ENCODE measurements at regions not wholly inside any gene's neighbourhood (a gene's known extent, or its start where the extent isn't known, plus 50 kb on each side); places are given as distances from the start of the nearest gene placed in this dataset.

- Histone ChIP-seq H3K79me1 (ENCODE audit: low read depth, low read length) (no peaks in the 10 kb centered on the region), H3K14ac (ENCODE audit: insufficient read length) (no peak overlapping the region), H2BK120ac (replicated peaks; ENCODE audit: low read depth, low read length) (no peak overlapping the region), H2BK20ac (ENCODE audit: low read length) (no peak overlapping the region), H3K9ac (replicated peaks in 1 of 4; ENCODE audit: extremely low read depth in 1 of 4, low read depth in 3 of 4, low read length in 3 of 4) (no peak overlapping the region), H4K20me1 (replicated peaks in 1 of 2; ENCODE audit: control insufficient read depth in 1 of 2, insufficient read depth in 2 of 2, low read length in 2 of 2) (no peaks in the 10 kb centered on the region), H2BK15ac (ENCODE audit: low read length) (no peak overlapping the region), H3K23ac (ENCODE audit: insufficient read length) (no peak overlapping the region), H3K23me2 (ENCODE audit: low read depth, low read length) (no peaks in the 10 kb centered on the region; the same call in 1 of the 2 replicates), H2BK5ac (ENCODE audit: low read depth, low read length) (no peak overlapping the region), H3K36me3 (ENCODE audit: control insufficient read depth in 2 of 4, insufficient read depth in 4 of 4, low read length in 3 of 4) (no peaks in the 10 kb centered on the region), H3K4me3 (ENCODE audit: extremely low read depth in 1 of 4, insufficient read depth in 2 of 4, low read depth in 3 of 4, low read length in 4 of 4) (no peak overlapping the region), H2AFZ (ENCODE audit: low read length) (no peak overlapping the region), H4K91ac (replicated peaks; ENCODE audit: insufficient read length, low read length) (no peak overlapping the region), H3K27ac (ENCODE audit: low read depth, low read length) (no peak overlapping the region), H3K9me3 (ENCODE audit: insufficient read depth in 2 of 2, low read depth in 1 of 2, low read length in 1 of 2) (no peaks in the 10 kb centered on the region), H4K5ac (ENCODE audit: insufficient read length, low read depth, low read length) (no peak overlapping the region), H3K18ac (ENCODE audit: extremely low read depth, low read length) (no peak overlapping the region), H3K79me2 (ENCODE audit: control insufficient read depth in 1 of 2, insufficient read depth in 2 of 2, low read length in 2 of 2) (no peaks in the 10 kb centered on the region), H3K4me2 (ENCODE audit: insufficient read depth in 1 of 2, low read depth in 2 of 2, low read length in 2 of 2) (no peak overlapping the region), H3K56ac (replicated peaks; ENCODE audit: insufficient read length, low read depth, low read length) (no peak overlapping the region), H3K4ac (replicated peaks; ENCODE audit: insufficient read length, low read depth, low read length) (no peak overlapping the region), H2BK12ac (ENCODE audit: low read depth, low read length) (no peak overlapping the region), H3K4me1 (replicated peaks in 1 of 4; ENCODE audit: control insufficient read depth in 3 of 4, insufficient read depth in 4 of 4, low read length in 3 of 4) (no peaks in the 10 kb centered on the region), H2AK5ac (ENCODE audit: low read depth, low read length) (no peak overlapping the region), H3K27me3 (replicated peaks in 1 of 4; ENCODE audit: control insufficient read depth in 3 of 4, extremely low read depth in 1 of 4, insufficient read depth in 3 of 4, low read length in 3 of 4) (no peaks in the 10 kb centered on the region), H4K8ac (ENCODE audit: extremely low read depth, insufficient read depth, low read length) (no peak overlapping the region)
- FAIRE-seq: no peak
- ChIA-PET POLR2A (ENCODE audit: partially characterized antibody) (no interaction called here), CTCF (ENCODE audit: partially characterized antibody) (no interaction called here)
- WGBS, 2 experiments (ENCODE audit: extremely low coverage in 1 of 2, insufficient coverage in 1 of 2, insufficient read length in 1 of 2, insufficient replicate concordance in 2 of 2, low coverage in 1 of 2, low lambda C conversion rate in 2 of 2, missing lambda C conversion rate in 1 of 2): 86% methylated on average over 4 of the region's 4 CpGs; no CpG with 5 or more reads in 1 of the 2 experiments
- DNase-seq (ENCODE audit: low read depth in 1 of 2, low spot score in 2 of 2): no peak
- no peak for TF ChIP-seq CHD7 (IDR thresholded peaks at IDR 0.05; ENCODE audit: insufficient replicate concordance, low read length)
Measured at GRCh38 chr7:17123020-17123419, 175.4 kb upstream of the AHR start.
